Left lung (tissue), 4 donors: ENCODE measurements at regions not wholly inside any gene's neighbourhood (a gene's known extent, or its start where the extent isn't known, plus 50 kb on each side); places are given as distances from the start of the nearest gene placed in this dataset.

ENCODE experiments used
- ATAC-seq: fragments of 200-7000 bp; cut with Tn5 transposase; one replicate; pipeline ENCODE4 v1.9.1; 2020; ENCODE audit warnings: moderate library complexity
- DNase-seq, 4 donors: peaks; one replicate each; pipeline ENCODE4 v3.0.0-alpha.2; 2013 to 2020
- H3K27ac ChIP-seq, 2 donors: fragments of 200-600 bp; sonication (generic) in 1 of 2; one replicate each; pipeline versions ENCODE4 v1.5.0 to v1.8.0; 2020 to 2021
- H3K27me3 ChIP-seq, 2 donors: fragments of 200-600 bp; sonication (generic) in 1 of 2; one replicate each; pipeline versions ENCODE4 v1.5.0 to v1.8.0; 2020 to 2021
- H3K36me3 ChIP-seq, 2 donors: fragments of 200-600 bp; sonication (generic) in 1 of 2; one replicate each; pipeline versions ENCODE4 v1.5.0 to v1.8.0; 2020 to 2021
- H3K4me1 ChIP-seq, 2 donors: fragments of 200-600 bp; one replicate each; pipeline ENCODE4 v1.8.0; 2021
- H3K4me3 ChIP-seq, 2 donors: fragments of 200-600 bp; sonication (generic) in 1 of 2; one replicate each; pipeline versions ENCODE4 v1.5.0 to v1.8.0; 2020 to 2021; ENCODE audit warnings: mild to moderate bottlenecking in 1 of 2
- H3K9me3 ChIP-seq, 2 donors: fragments of 200-600 bp; sonication (generic) in 1 of 2; one replicate each; pipeline versions ENCODE4 v1.5.0 to v1.8.0; 2020 to 2021
- CTCF ChIP-seq, 2 donors: fragments of 200-600 bp; sonication (generic) in 1 of 2; IDR thresholded peaks; one replicate each; pipeline versions ENCODE4 v1.5.0 to v1.8.0; 2021; ENCODE audit warnings: antibody characterized with exemption in 2 of 2
- intact Hi-C, 2 donors: fragments of 100-400 bp; cut with DNase I; formaldehyde crosslinking; loops; one replicate each; pipeline versions ENCODE4 v1.11.2 to v1.14.2; 2022
- donor health status: DM: no; HTN: yes; CAD: no.
- donor health status: DM: no; HTN: no; CAD: no.

GRCh38 chr2:123207245-123207644 lies 817.8 kb upstream of the CNTNAP5 start:
- peaks cover 0 to 13% of the 10 kb centered on the region in 2 donors for H3K9me3 ChIP-seq
- no peak overlapping the region for H3K27ac ChIP-seq
- H3K4me3 ChIP-seq = no peak overlapping the region
- TF ChIP-seq CTCF (IDR thresholded peaks at IDR 0.05) = no peak
- DNase-seq = no peak
- H3K36me3 ChIP-seq = no peaks in the 10 kb centered on the region
- H3K27me3 ChIP-seq = no peaks in the 10 kb centered on the region
- intact Hi-C loops = no loop called here
- no peak for ATAC-seq
- H3K4me1 ChIP-seq = no peaks in the 10 kb centered on the region

GRCh38 chr2:123209202-123209601 lies 815.9 kb upstream of the CNTNAP5 start:
- DNase-seq (no peak), ATAC-seq (no peak)
- H3K4me1 ChIP-seq = no peaks in the 10 kb centered on the region
- intact Hi-C loops = no loop called here
- H3K9me3 ChIP-seq = peaks cover 0 to 6% of the 10 kb centered on the region in 2 donors
- H3K27me3 ChIP-seq = no peaks in the 10 kb centered on the region
- H3K4me3 ChIP-seq = no peak overlapping the region
- H3K27ac ChIP-seq = no peak overlapping the region
- H3K36me3 ChIP-seq = no peaks in the 10 kb centered on the region
- TF ChIP-seq CTCF (IDR thresholded peaks at IDR 0.05) = no peak

- H3K27ac ChIP-seq = no peak overlapping the region
- no peak for ATAC-seq
- no peak overlapping the region for H3K4me3 ChIP-seq
- DNase-seq = no peak
- H3K27me3 ChIP-seq = no peaks in the 10 kb centered on the region
- H3K4me1 ChIP-seq = no peaks in the 10 kb centered on the region
- intact Hi-C loops = no loop called here
- no peak for TF ChIP-seq CTCF (IDR thresholded peaks at IDR 0.05)
- no peaks in the 10 kb centered on the region for H3K9me3 ChIP-seq
- H3K36me3 ChIP-seq = no peaks in the 10 kb centered on the region
Measured at GRCh38 chr2:123211181-123211580, 813.9 kb upstream of the CNTNAP5 start.

- DNase-seq = no peak
- no peak for TF ChIP-seq CTCF (IDR thresholded peaks at IDR 0.05)
- H3K36me3 ChIP-seq = no peaks in the 10 kb centered on the region
- no peak overlapping the region for H3K4me3 ChIP-seq
- H3K27ac ChIP-seq = no peak overlapping the region
- intact Hi-C loops = no loop called here
- no peaks in the 10 kb centered on the region for H3K27me3 ChIP-seq
- no peak for ATAC-seq
- H3K4me1 ChIP-seq = no peaks in the 10 kb centered on the region
- H3K9me3 ChIP-seq = peaks cover 0 to 31% of the 10 kb centered on the region in 2 donors
Measured at GRCh38 chr2:123245156-123245555, 779.9 kb upstream of the CNTNAP5 start.

GRCh38 chr2:123258877-123259539 lies 766.1 kb upstream of the CNTNAP5 start:
- ATAC-seq (no peak), DNase-seq (no peak)
- no peaks in the 10 kb centered on the region for H3K36me3 ChIP-seq
- no peak overlapping the region for H3K4me3 ChIP-seq
- H3K27me3 ChIP-seq = no peaks in the 10 kb centered on the region
- H3K9me3 ChIP-seq = peaks cover 0 to 5% of the 10 kb centered on the region in 2 donors
- H3K4me1 ChIP-seq = no peaks in the 10 kb centered on the region
- intact Hi-C loops = no loop called here
- no peak overlapping the region for H3K27ac ChIP-seq
- no peak for TF ChIP-seq CTCF (IDR thresholded peaks at IDR 0.05)
